ENCODE measurements at regions not wholly inside any gene's neighbourhood (a gene's known extent, or its start where the extent isn't known, plus 50 kb on each side); places are given as distances from the start of the nearest gene placed in this dataset.

DNA sequence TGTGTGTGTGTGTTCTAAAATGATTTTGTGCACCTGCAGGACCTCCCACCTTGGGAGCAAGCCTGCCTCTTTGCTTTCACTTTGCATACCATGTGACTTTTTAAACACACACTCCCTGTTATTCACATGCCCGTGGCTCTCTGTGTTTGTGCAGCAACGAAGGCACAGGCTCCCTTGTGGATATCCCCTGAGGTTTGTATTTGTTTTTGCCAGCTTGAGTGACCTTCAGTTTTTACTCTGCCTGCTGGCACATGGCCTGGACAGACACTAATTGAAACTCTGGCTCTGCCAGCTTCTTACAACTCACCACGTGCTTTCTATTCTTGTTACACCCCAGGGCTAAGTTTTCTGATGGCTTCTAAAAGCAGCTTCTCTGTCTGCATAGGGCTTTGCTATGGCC, 885.8 kb downstream of the SH3BGRL start:
- peak in 2 of 3 experiments; percentile 27 to 76 for DNase-seq

GRCh38 chrX:82092307-82092706, 890.4 kb downstream of the SH3BGRL start:
- peak in 1 of 3 experiments; percentile 7 for DNase-seq

DNA sequence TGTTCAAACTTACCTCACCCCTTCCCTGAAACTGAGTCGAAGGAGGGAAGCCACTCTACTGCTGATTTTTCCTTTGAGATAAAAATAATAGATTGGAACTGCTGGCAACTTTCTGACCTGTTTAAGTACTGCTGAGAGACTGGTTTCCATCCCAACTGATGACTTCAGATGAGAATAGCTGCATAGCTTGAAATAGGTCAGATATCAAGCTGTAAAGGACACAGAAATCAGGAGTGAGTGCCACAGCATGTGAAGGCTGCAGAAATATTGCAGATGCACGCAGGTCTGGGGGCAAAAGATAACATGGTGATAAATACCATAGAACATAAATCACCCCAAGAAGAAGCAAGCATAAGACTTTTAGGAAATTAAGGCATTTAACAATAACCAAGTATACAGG, 923.2 kb downstream of the SH3BGRL start:
- DNase-seq = no peak

- no peak for DNase-seq
Observed at GRCh38 chrX:82127228-82128123, 925.6 kb downstream of the SH3BGRL start.

GRCh38 chrX:82134378-82134777, 932.5 kb downstream of the SH3BGRL start:
- no peak for DNase-seq

GRCh38 chrX:82141942-82142341, 940.0 kb downstream of the SH3BGRL start:
- no peak for DNase-seq

DNA sequence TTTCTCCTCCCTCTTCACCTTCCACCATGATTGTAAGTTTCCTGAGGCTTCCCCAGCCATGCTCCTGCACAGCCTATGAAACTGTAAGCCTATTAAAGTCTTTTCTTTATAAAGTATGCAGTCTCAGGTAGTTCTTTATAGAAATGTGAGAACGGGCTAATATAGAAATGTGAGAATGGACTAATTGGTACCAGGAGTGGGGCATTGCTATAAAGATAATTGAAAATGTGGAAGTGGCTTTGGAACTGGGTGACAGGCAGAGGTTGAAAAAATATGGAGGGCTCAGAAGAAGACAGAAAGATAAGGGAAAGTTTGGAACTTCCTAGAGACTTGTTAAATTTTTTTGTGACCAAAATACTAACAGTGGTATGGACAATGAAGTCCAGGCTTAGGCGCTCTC, 959.3 kb downstream of the SH3BGRL start:
- DNase-seq = no peak

- DNase-seq = no peak
Observed at GRCh38 chrX:82163701-82164100, 961.8 kb downstream of the SH3BGRL start.

GRCh38 chrX:82196866-82197265, 995.0 kb downstream of the SH3BGRL start:
- no peak for DNase-seq

DNA sequence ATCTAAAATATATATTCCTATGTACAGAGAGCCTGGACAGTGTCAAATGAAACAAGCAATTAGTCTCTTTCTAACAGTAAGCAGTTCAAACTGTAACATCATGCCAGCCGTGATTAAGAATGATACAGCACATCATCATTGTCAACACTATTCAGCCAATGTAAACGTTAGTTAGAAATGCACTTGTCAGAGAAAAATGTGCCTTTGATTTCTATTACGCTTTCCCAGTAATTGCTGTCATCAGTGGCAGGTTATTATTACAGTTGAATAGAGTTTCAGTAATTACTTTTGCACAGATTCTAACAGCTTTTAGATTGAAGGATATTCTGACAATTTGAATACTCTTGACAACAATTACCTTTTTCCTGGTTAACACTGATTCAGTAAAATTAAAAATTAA, 1007.1 kb downstream of the SH3BGRL start:
- DNase-seq = peak in 2 of 3 experiments; percentile 21 to 78

DNA sequence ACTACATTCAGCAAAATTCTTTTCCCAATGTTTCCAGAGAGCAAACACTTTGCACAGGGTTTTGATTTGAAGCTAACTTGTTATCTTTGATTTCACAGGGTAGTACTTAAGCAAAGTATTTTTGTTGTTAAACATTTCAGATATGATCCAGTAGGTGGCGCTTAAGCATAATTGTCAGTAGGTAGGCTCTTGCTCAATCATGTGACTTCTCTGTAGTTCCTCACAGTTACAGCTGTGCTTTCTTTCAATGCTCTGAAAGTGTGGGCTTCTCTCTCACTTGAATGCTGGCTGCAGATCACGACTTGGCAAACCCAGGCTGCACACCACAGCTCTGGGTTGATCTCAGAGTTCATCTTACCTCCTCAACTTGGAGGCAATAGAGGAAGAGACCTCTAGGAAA, 1016.5 kb downstream of the SH3BGRL start:
- DNase-seq = peak in 2 of 3 experiments; percentile 23 to 69

DNA sequence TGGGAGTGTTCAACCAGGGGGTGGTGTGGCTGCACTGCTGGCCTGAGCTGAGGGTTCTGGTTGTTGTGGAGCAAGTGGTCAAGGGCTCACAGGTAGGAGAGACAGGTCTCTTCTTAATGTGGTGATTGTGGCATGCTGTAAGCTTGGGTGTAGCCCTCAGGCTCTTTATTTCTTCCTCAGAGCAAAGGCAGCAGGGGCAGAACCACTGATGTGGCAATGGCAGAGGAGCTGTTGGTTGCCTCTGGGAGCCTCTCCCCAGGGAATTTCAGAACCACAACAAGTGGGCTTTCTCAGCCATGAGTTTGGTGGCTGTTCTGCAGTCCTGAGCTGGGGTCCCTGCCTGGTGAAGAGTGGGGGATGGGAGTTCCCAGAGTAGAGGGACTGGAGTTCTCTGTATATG, 1017.2 kb downstream of the SH3BGRL start:
- DNase-seq = no peak

GRCh38 chrX:82224961-82225360, 1023.1 kb downstream of the SH3BGRL start:
- DNase-seq = no peak

- DNase-seq = peak in 1 of 3 experiments; percentile 5
Observed at GRCh38 chrX:82230013-82230412, 1028.1 kb downstream of the SH3BGRL start.

DNA sequence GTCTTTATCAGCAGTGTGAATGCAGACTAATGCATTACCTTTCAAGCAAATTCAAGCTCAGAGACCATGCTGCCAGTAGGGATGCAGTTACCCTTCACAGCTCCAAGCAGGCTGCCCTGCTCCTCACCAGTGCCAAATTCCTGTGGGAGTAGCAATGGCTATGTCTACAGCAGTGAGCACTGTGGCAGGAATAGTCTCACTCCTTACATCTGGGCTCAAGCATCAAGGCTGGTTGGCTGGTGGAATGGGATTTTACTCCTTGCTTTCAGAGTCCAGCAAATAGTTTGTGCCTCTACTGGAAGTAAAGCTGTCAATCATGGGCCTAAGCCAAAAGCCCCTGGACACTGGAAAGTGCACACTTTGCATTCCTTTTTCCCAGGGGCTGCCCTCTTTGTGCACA, 1030.8 kb downstream of the SH3BGRL start:
- DNase-seq = no peak

GRCh38 chrX:82237328-82237727, 1035.4 kb downstream of the SH3BGRL start:
- DNase-seq = no peak

Measured in NCI-H1417 (cell line).